HG03558 (cell line): ENCODE measurements at regions not wholly inside any gene's neighbourhood (a gene's known extent, or its start where the extent isn't known, plus 50 kb on each side); places are given as distances from the start of the nearest gene placed in this dataset.
A peak's percentile ranks its signal among the peaks of the same experiment; 100 is the strongest.

ENCODE experiments used
- ATAC-seq: cut with Tn5 transposase; IDR thresholded peaks from one replicate; pipeline ENCODE4 v1.9.1; 2021; ENCODE audit warnings: moderate number of reproducible peaks; ENCODE audit not compliant: unreplicated experiment; ENCODE audit errors: extremely low read depth

DNA sequence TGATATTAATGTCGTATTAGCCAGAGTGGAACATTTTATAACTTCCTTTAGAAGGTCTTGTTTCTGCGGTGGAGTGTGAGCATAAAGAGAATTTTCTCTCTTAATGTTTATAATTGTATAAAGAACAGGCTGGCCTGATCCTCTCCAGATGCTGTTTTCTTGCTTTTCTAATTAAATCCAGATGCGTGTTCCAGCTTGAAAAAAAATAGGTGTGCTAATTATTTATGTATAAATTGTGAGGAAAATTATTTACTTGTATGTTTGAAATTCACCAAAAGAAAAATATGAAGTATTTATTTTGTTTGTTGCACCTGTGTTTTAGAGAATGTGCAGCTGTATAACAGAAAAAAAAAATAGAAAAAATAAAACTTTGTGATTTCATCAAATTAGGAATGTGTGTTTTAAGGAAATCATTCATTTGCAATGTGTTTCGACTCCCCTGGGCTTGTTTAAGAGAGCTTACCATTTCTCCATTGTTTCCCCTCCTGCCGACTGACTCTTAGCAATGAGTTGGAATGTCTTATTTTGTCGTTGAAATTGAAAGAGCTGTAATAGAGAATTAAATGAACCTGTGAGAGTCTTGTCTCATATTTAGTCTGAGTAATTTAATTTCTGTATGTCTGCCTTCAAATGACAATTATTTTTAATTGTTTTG, 220.1 kb upstream of the NXPH2 start:
- no peak for ATAC-seq

- no peak for ATAC-seq
Measured at GRCh38 chr2:138997856-138998517, 217.8 kb upstream of the NXPH2 start.

DNA sequence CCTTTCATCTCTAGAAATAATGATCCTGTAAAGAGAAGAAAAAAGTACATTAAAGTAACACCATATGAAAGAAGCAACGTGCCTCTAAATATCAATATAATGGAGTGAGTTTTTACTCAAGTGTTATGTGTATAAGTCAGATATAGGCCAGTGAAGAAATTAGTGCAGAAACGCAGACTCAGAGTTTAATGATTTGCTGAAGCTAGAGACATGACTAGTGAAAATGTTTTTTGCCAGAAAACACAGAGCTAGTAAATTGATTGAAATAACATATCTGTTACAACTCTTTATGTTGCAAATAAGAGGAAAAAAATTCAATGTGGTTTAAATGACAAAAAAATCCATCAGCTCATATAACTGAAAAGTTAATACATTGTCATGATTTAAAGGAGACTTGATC, 217.2 kb upstream of the NXPH2 start:
- no peak for ATAC-seq

- ATAC-seq, result no peak
Measured at GRCh38 chr2:138994502-138994901, 214.3 kb upstream of the NXPH2 start.

GRCh38 chr2:138985881-138986280, 205.7 kb upstream of the NXPH2 start:
- ATAC-seq, result no peak

- ATAC-seq, result no peak
Measured at GRCh38 chr2:138979131-138979785, 199.1 kb upstream of the NXPH2 start.

GRCh38 chr2:138974651-138975050, 194.5 kb upstream of the NXPH2 start:
- no peak for ATAC-seq

DNA sequence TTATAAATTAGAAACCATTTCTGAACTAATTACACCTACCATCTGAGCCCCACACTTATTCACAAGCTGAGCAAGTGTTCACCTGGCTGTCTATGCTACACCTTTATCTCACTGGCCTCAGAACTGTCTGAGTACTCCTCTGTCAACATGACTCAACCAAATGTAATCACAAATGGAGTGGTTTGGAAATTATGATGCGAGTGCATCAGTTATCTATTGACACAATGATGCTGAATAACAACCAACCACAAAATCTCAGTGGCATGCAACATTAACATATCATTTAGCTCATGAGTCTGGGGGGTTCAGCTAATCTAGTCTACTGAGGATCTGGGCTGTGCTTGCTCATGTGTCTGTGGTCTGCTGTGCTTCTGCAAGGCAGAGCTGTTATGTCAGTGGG, 184.2 kb upstream of the NXPH2 start:
- no peak for ATAC-seq

GRCh38 chr2:138962686-138963085, 182.5 kb upstream of the NXPH2 start:
- ATAC-seq, result no peak

- no peak for ATAC-seq
Measured at GRCh38 chr2:138960191-138960590, 180.0 kb upstream of the NXPH2 start.

GRCh38 chr2:138959031-138959430, 178.8 kb upstream of the NXPH2 start:
- no peak for ATAC-seq

DNA sequence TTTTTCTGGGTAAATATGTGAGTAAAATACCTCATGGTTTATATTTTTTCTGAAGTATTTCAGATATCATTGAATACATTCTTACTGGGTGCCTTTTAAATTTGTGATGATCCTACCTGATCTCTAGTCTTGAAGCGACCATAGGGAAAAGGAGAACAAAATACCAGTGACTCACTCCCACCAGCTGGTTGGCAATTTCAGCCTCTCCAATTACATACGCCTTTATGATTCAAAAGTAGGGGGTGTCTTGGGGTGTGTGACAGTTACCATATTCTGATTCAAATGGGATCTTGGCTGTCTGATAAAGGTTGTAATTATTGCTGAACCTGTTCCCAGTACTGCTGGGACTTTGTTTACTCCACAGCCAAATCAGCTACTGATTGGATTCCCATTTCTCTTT, 175.9 kb upstream of the NXPH2 start:
- ATAC-seq, result no peak

DNA sequence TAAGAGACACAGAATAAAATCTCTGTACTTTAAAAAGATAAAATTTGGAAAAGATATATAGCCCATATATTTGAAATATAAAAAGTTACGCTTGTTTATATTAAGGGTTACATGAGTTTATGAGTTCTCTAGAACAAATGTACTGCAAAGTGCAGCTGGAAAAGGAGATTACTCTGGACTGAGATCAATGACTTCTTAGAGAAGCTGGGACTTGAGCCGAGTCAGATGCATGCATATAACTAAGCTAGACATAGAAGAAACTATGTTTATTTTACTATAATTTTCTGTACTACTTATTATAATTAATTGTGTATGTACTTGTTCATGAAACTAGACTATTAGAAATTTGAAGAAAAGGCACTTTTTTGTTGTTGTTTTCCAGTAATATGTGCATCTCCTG, 170.3 kb upstream of the NXPH2 start:
- ATAC-seq, result no peak

DNA sequence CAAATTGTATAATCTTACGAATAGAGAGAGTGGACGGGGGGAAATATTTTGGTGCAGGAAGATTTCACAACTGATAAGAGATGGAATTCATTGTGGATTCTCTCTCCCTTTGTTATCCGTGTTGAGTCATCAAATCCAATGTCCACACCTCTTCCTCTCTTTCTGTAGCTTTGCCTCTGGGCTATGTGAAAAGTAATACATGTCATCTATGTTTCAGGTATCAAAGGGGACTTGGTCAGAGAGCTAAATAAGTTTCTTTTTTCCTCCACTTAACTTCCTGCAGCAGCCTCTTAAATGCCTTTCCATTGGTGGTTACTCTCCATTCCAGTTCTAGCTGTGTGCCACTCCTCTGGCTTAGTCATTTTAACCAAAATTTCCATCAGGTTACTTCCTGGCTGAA, 169.3 kb upstream of the NXPH2 start:
- no peak for ATAC-seq

- ATAC-seq, result peak; percentile 84
Measured at GRCh38 chr2:138948070-138948539, 167.9 kb upstream of the NXPH2 start.

- no peak for ATAC-seq
Measured at GRCh38 chr2:138943470-138943869, 163.3 kb upstream of the NXPH2 start.

DNA sequence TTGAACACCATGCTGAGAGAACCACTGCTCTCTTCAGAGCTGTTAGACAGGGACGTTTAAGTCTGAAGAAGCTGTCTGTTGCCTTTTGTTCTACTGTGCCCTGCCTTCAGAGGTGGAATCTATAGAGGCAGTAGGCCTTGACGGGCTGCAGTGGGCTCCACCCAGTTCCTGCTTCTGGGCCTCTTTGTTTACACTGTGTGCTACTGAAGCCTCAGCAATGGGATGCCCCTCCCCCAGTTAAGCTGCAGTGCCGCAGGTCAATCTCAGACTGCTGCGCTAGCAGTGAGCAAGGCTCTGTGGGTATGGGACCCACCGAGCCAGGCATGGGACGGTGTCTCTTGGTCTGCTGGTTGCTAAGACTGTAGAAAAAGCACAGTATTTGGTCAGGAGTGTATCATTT, 162.3 kb upstream of the NXPH2 start:
- ATAC-seq, result no peak

- ATAC-seq, result no peak
Measured at GRCh38 chr2:138931284-138932256, 151.4 kb upstream of the NXPH2 start.

DNA sequence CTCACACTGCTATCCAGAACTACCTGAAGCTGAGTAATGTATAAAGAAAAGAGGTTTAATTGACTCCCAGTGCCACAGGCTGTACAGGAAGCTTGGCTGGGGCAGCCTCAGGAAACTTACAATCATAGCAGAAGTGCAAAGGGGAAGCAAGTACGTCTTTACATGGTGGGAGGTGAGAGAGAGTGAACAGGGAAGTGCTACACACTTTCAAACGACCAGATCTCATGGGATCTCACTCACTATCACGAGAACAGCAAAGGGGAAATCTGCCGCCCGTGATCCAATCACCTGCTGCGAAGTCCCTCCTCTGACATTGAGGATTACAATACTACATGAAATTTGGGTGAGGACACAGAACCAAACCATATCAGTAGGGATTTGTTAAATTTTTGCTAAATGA, 150.4 kb upstream of the NXPH2 start:
- no peak for ATAC-seq

GRCh38 chr2:138928374-138929021, 148.3 kb upstream of the NXPH2 start:
- ATAC-seq, result no peak
